HepG2 (cell line): ENCODE measurements at regions not wholly inside any gene's neighbourhood (a gene's known extent, or its start where the extent isn't known, plus 50 kb on each side); places are given as distances from the start of the nearest gene placed in this dataset.

Source experiments
- BORCS8-MEF2B ChIP-seq: sonication (generic); formaldehyde crosslinking; IDR thresholded peaks from 2 replicates; pipeline ENCODE4 v1.8.0; 2022; ENCODE audit warnings: mild to moderate bottlenecking, missing genetic modification reagents
- CREB1 ChIP-seq, 2 experiments: fragments of 450-650 bp in 1 of 2; IDR thresholded peaks; 2 replicates each; pipeline ENCODE4 v1.6.1; 2016 to 2017; ENCODE audit warnings: control low read depth in 1 of 2, mild to moderate bottlenecking in 1 of 2, missing compliant biosample characterization in 1 of 2, missing genetic modification characterization in 1 of 2
- FOXA1 ChIP-seq, 2 experiments: fragments of 450-650 bp in 1 of 2; sonication (generic) in 1 of 2; formaldehyde crosslinking in 1 of 2; IDR thresholded peaks; 2 replicates each; pipeline versions ENCODE4 v1.4.0 to v1.6.1; 2016 to 2020; ENCODE audit warnings: missing genetic modification reagents in 1 of 2
- FOXK1 ChIP-seq: sonication (generic); formaldehyde crosslinking; IDR thresholded peaks from 2 replicates; pipeline ENCODE4 v1.4.0; 2020; ENCODE audit warnings: low read depth, missing genetic modification reagents, borderline replicate concordance
- GABPB1 ChIP-seq: IDR thresholded peaks from 2 replicates; pipeline ENCODE4 v1.6.1; 2016; ENCODE audit warnings: mild to moderate bottlenecking, missing genetic modification reagents, moderate library complexity, missing compliant biosample characterization
- HNRNPL ChIP-seq: fragments of 200-400 bp; formaldehyde crosslinking; IDR thresholded peaks from 2 replicates; pipeline ENCODE4 v1.6.1; 2017; ENCODE audit warnings: mild to moderate bottlenecking, low read depth, low read length
- IKZF1 ChIP-seq: fragments of 450-650 bp; IDR thresholded peaks from 2 replicates; pipeline ENCODE4 v1.7.1; 2016
- JUND ChIP-seq: sonication (generic); formaldehyde crosslinking; IDR thresholded peaks from 2 replicates; pipeline ENCODE4 v1.8.0; 2022; ENCODE audit warnings: mild to moderate bottlenecking, missing genetic modification reagents
- KMT2B ChIP-seq: IDR thresholded peaks from 2 replicates; pipeline ENCODE4 v1.6.1; 2016; ENCODE audit warnings: missing genetic modification reagents, missing compliant biosample characterization
- MEF2D ChIP-seq: sonication (generic); formaldehyde crosslinking; IDR thresholded peaks from 2 replicates; pipeline ENCODE4 v1.5.1; 2020; ENCODE audit warnings: mild to moderate bottlenecking, missing genetic modification reagents
- MTF1 ChIP-seq: sonication (generic); formaldehyde crosslinking; IDR thresholded peaks from 2 replicates; pipeline ENCODE4 v1.5.0; 2020; ENCODE audit warnings: missing genetic modification reagents
- ZNF17 ChIP-seq: sonication (generic); formaldehyde crosslinking; IDR thresholded peaks from 2 replicates; pipeline ENCODE4 v1.5.0; 2020; ENCODE audit warnings: mild to moderate bottlenecking, missing genetic modification reagents
- ZNF747 ChIP-seq: sonication (generic); formaldehyde crosslinking; IDR thresholded peaks from 2 replicates; pipeline ENCODE4 v1.8.1; 2023; ENCODE audit warnings: missing genetic modification reagents, mild to moderate bottlenecking, borderline replicate concordance
- ZNF850 ChIP-seq: sonication (generic); formaldehyde crosslinking; conservative IDR thresholded peaks from 2 replicates; pipeline ENCODE4 v1.9.0; 2021; ENCODE audit warnings: mild to moderate bottlenecking, missing genetic modification reagents
- TF ChIP-seq, protein P1 (sequence below): sonication (generic); formaldehyde crosslinking; IDR thresholded peaks from 2 replicates; pipeline ENCODE4 v1.4.0; 2020; ENCODE audit warnings: mild to moderate bottlenecking, missing genetic modification reagents
- TF ChIP-seq, protein P2 (sequence below): sonication (generic); formaldehyde crosslinking; conservative IDR thresholded peaks from 2 replicates; pipeline ENCODE4 v1.8.1; 2023; ENCODE audit warnings: missing genetic modification reagents
- TF ChIP-seq, protein P3 (sequence below): sonication (generic); formaldehyde crosslinking; conservative IDR thresholded peaks from 2 replicates; pipeline ENCODE4 v1.8.0; 2022; ENCODE audit warnings: mild to moderate bottlenecking, moderate library complexity, missing genetic modification reagents
- TF ChIP-seq, protein P4 (sequence below): IDR thresholded peaks from 2 replicates; pipeline ENCODE4 v1.6.1; 2018; ENCODE audit warnings: missing genetic modification reagents, mild to moderate bottlenecking, missing compliant biosample characterization
- TF ChIP-seq, protein P5 (sequence below): sonication (generic); formaldehyde crosslinking; IDR thresholded peaks from 2 replicates; pipeline ENCODE4 v1.4.0; 2020; ENCODE audit warnings: missing genetic modification reagents
- TF ChIP-seq, protein P6 (sequence below): IDR thresholded peaks from 2 replicates; pipeline ENCODE4 v1.6.1; 2016; ENCODE audit warnings: missing compliant biosample characterization, missing genetic modification reagents, borderline replicate concordance

DNA sequence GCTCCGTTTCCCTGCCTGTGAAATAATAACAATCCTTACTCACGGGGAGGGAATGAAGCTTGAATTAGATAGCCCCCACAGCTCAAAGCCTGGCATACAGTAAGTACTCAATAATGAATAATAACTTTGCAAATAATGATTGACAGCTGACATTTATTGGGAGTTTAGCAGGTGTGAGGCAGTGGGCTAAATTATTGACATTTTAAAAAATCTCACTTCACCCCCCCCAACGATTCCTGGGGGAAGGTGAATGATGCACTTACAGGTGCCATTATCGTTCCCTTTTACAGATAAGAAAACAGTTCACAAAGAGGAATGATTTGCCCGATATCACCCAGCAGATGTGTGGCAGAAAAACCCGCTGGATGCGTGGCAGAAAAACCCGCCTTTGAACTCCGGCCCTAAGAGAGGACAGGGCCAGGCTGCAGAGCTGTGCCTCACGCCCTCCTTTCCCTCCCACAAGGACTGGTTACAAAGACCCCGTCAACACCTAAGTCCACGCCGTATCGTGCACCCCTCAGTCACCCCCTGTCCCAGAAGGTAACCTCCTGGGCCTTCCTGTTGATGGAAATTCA is 114.2 kb upstream of the PTPN1 start (continued):
- TF ChIP-seq, protein P1, sequence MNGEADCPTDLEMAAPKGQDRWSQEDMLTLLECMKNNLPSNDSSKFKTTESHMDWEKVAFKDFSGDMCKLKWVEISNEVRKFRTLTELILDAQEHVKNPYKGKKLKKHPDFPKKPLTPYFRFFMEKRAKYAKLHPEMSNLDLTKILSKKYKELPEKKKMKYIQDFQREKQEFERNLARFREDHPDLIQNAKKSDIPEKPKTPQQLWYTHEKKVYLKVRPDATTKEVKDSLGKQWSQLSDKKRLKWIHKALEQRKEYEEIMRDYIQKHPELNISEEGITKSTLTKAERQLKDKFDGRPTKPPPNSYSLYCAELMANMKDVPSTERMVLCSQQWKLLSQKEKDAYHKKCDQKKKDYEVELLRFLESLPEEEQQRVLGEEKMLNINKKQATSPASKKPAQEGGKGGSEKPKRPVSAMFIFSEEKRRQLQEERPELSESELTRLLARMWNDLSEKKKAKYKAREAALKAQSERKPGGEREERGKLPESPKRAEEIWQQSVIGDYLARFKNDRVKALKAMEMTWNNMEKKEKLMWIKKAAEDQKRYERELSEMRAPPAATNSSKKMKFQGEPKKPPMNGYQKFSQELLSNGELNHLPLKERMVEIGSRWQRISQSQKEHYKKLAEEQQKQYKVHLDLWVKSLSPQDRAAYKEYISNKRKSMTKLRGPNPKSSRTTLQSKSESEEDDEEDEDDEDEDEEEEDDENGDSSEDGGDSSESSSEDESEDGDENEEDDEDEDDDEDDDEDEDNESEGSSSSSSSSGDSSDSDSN (CRISPR knock-in tag) = no peak
- TF ChIP-seq CREB1 (IDR thresholded peaks at IDR 0.05) (no peak), CREB1 (CRISPR knock-in tag; IDR thresholded peaks at IDR 0.05) (no peak), HNRNPL (0 out of 2 replicates have a peak, but pooled peaks have one; percentile 25), BORCS8-MEF2B (CRISPR knock-in tag) (peak; percentile 7; the same call in 1 of the 2 replicates), ZNF747 (no peak), IKZF1 (no peak), MTF1 (no peak), ZNF17 (CRISPR knock-in tag) (no peak), FOXK1 (CRISPR knock-in tag) (no peak), MEF2D (CRISPR knock-in tag) (no peak), FOXA1 (IDR thresholded peaks at IDR 0.05) (no peak), FOXA1 (CRISPR knock-in tag; IDR thresholded peaks at IDR 0.05) (no peak), KMT2B (CRISPR knock-in tag) (no peak), GABPB1 (CRISPR knock-in tag) (no peak), ZNF850 (CRISPR knock-in tag) (no peak), JUND (CRISPR knock-in tag) (no peak)
- TF ChIP-seq, protein P2, sequence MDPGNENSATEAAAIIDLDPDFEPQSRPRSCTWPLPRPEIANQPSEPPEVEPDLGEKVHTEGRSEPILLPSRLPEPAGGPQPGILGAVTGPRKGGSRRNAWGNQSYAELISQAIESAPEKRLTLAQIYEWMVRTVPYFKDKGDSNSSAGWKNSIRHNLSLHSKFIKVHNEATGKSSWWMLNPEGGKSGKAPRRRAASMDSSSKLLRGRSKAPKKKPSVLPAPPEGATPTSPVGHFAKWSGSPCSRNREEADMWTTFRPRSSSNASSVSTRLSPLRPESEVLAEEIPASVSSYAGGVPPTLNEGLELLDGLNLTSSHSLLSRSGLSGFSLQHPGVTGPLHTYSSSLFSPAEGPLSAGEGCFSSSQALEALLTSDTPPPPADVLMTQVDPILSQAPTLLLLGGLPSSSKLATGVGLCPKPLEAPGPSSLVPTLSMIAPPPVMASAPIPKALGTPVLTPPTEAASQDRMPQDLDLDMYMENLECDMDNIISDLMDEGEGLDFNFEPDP (CRISPR knock-in tag) = no peak
- TF ChIP-seq, protein P3, sequence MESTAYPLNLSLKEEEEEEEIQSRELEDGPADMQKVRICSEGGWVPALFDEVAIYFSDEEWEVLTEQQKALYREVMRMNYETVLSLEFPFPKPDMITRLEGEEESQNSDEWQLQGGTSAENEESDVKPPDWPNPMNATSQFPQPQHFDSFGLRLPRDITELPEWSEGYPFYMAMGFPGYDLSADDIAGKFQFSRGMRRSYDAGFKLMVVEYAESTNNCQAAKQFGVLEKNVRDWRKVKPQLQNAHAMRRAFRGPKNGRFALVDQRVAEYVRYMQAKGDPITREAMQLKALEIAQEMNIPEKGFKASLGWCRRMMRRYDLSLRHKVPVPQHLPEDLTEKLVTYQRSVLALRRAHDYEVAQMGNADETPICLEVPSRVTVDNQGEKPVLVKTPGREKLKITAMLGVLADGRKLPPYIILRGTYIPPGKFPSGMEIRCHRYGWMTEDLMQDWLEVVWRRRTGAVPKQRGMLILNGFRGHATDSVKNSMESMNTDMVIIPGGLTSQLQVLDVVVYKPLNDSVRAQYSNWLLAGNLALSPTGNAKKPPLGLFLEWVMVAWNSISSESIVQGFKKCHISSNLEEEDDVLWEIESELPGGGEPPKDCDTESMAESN = no peak
- TF ChIP-seq, protein P4, sequence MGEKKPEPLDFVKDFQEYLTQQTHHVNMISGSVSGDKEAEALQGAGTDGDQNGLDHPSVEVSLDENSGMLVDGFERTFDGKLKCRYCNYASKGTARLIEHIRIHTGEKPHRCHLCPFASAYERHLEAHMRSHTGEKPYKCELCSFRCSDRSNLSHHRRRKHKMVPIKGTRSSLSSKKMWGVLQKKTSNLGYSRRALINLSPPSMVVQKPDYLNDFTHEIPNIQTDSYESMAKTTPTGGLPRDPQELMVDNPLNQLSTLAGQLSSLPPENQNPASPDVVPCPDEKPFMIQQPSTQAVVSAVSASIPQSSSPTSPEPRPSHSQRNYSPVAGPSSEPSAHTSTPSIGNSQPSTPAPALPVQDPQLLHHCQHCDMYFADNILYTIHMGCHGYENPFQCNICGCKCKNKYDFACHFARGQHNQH (CRISPR knock-in tag) = no peak
- TF ChIP-seq, protein P5, sequence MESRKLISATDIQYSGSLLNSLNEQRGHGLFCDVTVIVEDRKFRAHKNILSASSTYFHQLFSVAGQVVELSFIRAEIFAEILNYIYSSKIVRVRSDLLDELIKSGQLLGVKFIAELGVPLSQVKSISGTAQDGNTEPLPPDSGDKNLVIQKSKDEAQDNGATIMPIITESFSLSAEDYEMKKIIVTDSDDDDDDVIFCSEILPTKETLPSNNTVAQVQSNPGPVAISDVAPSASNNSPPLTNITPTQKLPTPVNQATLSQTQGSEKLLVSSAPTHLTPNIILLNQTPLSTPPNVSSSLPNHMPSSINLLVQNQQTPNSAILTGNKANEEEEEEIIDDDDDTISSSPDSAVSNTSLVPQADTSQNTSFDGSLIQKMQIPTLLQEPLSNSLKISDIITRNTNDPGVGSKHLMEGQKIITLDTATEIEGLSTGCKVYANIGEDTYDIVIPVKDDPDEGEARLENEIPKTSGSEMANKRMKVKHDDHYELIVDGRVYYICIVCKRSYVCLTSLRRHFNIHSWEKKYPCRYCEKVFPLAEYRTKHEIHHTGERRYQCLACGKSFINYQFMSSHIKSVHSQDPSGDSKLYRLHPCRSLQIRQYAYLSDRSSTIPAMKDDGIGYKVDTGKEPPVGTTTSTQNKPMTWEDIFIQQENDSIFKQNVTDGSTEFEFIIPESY (CRISPR knock-in tag) = peak; percentile 92
- TF ChIP-seq, protein P6, sequence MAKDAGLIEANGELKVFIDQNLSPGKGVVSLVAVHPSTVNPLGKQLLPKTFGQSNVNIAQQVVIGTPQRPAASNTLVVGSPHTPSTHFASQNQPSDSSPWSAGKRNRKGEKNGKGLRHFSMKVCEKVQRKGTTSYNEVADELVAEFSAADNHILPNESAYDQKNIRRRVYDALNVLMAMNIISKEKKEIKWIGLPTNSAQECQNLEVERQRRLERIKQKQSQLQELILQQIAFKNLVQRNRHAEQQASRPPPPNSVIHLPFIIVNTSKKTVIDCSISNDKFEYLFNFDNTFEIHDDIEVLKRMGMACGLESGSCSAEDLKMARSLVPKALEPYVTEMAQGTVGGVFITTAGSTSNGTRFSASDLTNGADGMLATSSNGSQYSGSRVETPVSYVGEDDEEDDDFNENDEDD (CRISPR knock-in tag) = no peak
